GM12865 (cell line): ENCODE measurements at regions not wholly inside any gene's neighbourhood (a gene's known extent, or its start where the extent isn't known, plus 50 kb on each side); places are given as distances from the start of the nearest gene placed in this dataset.

Experiments
- DNase-seq: peaks from one replicate; pipeline ENCODE4 v3.0.0; 2010; ENCODE audit warnings: low read depth
- H3K4me3 ChIP-seq: 2 replicates; pipeline ENCODE4 v1.5.1; 2011; ENCODE audit warnings: mild to moderate bottlenecking, low read depth, low read length, control low read depth
- CTCF ChIP-seq: IDR thresholded peaks from 2 replicates; pipeline ENCODE4 v1.5.1; 2011; ENCODE audit warnings: low read length, control low read depth, low read depth, inconsistent platforms; ENCODE audit not compliant: insufficient read depth; ENCODE audit errors: missing control alignments

- no peak for DNase-seq
- TF ChIP-seq CTCF = no peak
- no peak overlapping the region for H3K4me3 ChIP-seq
Observed at GRCh38 chr14:54278087-54278486, 118.7 kb upstream of the CDKN3 start.

GRCh38 chr14:54278665-54279295 lies 118.0 kb upstream of the CDKN3 start:
- TF ChIP-seq CTCF = no peak
- no peak overlapping the region for H3K4me3 ChIP-seq
- DNase-seq = no peak

- H3K4me3 ChIP-seq = no peak overlapping the region
- no peak for DNase-seq
- TF ChIP-seq CTCF = no peak
Observed at GRCh38 chr14:54282849-54283248, 114.0 kb upstream of the CDKN3 start.

GRCh38 chr14:54285030-54285429 lies 111.8 kb upstream of the CDKN3 start:
- no peak for DNase-seq
- H3K4me3 ChIP-seq = no peak overlapping the region
- TF ChIP-seq CTCF = no peak

GRCh38 chr14:54291491-54292191 lies 105.2 kb upstream of the CDKN3 start:
- no peak overlapping the region for H3K4me3 ChIP-seq
- DNase-seq = no peak
- no peak for TF ChIP-seq CTCF

- no peak overlapping the region for H3K4me3 ChIP-seq
- TF ChIP-seq CTCF = no peak
- no peak for DNase-seq
Observed at GRCh38 chr14:54294802-54295201, 102.0 kb upstream of the CDKN3 start.
